GM23248 (cell line): ENCODE measurements at regions not wholly inside any gene's neighbourhood (a gene's known extent, or its start where the extent isn't known, plus 50 kb on each side); places are given as distances from the start of the nearest gene placed in this dataset.

Experiments
- DNase-seq: peaks from one replicate; pipeline ENCODE4 v3.0.0-alpha.2; 2015
- H2AFZ ChIP-seq: fragments of 200-600 bp; sonication (generic); 2 replicates; pipeline ENCODE4 v1.6.1; 2016; ENCODE audit warnings: antibody characterized with exemption
- H3F3A ChIP-seq: fragments of 200-600 bp; sonication (generic); 2 replicates; pipeline ENCODE4 v1.6.1; 2016; ENCODE audit warnings: mild to moderate bottlenecking, antibody characterized with exemption, mixed run types; ENCODE audit not compliant: insufficient read depth
- H3K27ac ChIP-seq: fragments of 200-600 bp; sonication (generic); 2 replicates; pipeline ENCODE4 v1.5.1; 2016; ENCODE audit warnings: mild to moderate bottlenecking
- H3K27me3 ChIP-seq: fragments of 200-600 bp; sonication (generic); replicated peaks from 2 replicates; pipeline ENCODE4 v1.6.1; 2016; ENCODE audit warnings: mild to moderate bottlenecking; ENCODE audit not compliant: insufficient read depth
- H3K36me3 ChIP-seq: fragments of 200-600 bp; sonication (generic); 2 replicates; pipeline ENCODE4 v1.6.1; 2016; ENCODE audit warnings: low read depth, mild to moderate bottlenecking
- H3K4me1 ChIP-seq: fragments of 200-600 bp; sonication (generic); 2 replicates; pipeline ENCODE4 v1.6.1; 2016; ENCODE audit warnings: mild to moderate bottlenecking; ENCODE audit not compliant: insufficient read depth
- H3K4me2 ChIP-seq: fragments of 200-600 bp; sonication (generic); one replicate; pipeline ENCODE4 v1.6.1; 2016; ENCODE audit warnings: mild to moderate bottlenecking; ENCODE audit not compliant: unreplicated experiment
- H3K4me3 ChIP-seq: fragments of 200-600 bp; sonication (generic); 2 replicates; pipeline ENCODE4 v1.5.1; 2016; ENCODE audit warnings: mild to moderate bottlenecking
- H3K79me2 ChIP-seq: fragments of 200-600 bp; sonication (generic); 2 replicates; pipeline ENCODE4 v1.6.1; 2016; ENCODE audit warnings: mild to moderate bottlenecking; ENCODE audit not compliant: insufficient read depth
- H3K9ac ChIP-seq: fragments of 200-600 bp; sonication (generic); 2 replicates; pipeline ENCODE4 v1.6.1; 2016; ENCODE audit warnings: mild to moderate bottlenecking
- H3K9me2 ChIP-seq: fragments of 200-600 bp; sonication (generic); 2 replicates; pipeline ENCODE4 v1.6.1; 2016; ENCODE audit warnings: mixed run types, mild to moderate bottlenecking, moderate library complexity; ENCODE audit not compliant: insufficient read depth
- H3K9me3 ChIP-seq: fragments of 200-600 bp; sonication (generic); one replicate; pipeline ENCODE4 v1.6.1; 2017; ENCODE audit warnings: low read depth
- H4K20me1 ChIP-seq: fragments of 200-600 bp; sonication (generic); 2 replicates; pipeline ENCODE4 v1.6.0; 2016; ENCODE audit not compliant: insufficient read depth
- EZH2 ChIP-seq: fragments of 200-600 bp; sonication (generic); IDR thresholded peaks from 2 replicates; pipeline ENCODE4 v1.6.1; 2018; ENCODE audit warnings: antibody characterized with exemption, mild to moderate bottlenecking; ENCODE audit not compliant: insufficient read depth, poor library complexity, severe bottlenecking
- EZH2phosphoT487 ChIP-seq: fragments of 200-600 bp; sonication (generic); IDR thresholded peaks from 2 replicates; pipeline ENCODE4 v1.6.1; 2018; ENCODE audit warnings: antibody characterized with exemption, moderate library complexity, mild to moderate bottlenecking, low read depth; ENCODE audit not compliant: insufficient read depth
- WGBS, 2 experiments: methylation state at CpG; one replicate each; pipeline ENCODE4 v1.1.6; 2015 to 2017; ENCODE audit warnings: low lambda C conversion rate in 2 of 2, low coverage in 1 of 2; ENCODE audit errors: missing lambda C conversion rate in 2 of 2; 5-methylcytosine and 5-hydroxymethylcytosine counted together
- in situ Hi-C: fragments of 300-500 bp; cut with MboI; formaldehyde crosslinking; loops from 2 replicates; pipeline ENCODE4 v1.15.0; 2020

DNA sequence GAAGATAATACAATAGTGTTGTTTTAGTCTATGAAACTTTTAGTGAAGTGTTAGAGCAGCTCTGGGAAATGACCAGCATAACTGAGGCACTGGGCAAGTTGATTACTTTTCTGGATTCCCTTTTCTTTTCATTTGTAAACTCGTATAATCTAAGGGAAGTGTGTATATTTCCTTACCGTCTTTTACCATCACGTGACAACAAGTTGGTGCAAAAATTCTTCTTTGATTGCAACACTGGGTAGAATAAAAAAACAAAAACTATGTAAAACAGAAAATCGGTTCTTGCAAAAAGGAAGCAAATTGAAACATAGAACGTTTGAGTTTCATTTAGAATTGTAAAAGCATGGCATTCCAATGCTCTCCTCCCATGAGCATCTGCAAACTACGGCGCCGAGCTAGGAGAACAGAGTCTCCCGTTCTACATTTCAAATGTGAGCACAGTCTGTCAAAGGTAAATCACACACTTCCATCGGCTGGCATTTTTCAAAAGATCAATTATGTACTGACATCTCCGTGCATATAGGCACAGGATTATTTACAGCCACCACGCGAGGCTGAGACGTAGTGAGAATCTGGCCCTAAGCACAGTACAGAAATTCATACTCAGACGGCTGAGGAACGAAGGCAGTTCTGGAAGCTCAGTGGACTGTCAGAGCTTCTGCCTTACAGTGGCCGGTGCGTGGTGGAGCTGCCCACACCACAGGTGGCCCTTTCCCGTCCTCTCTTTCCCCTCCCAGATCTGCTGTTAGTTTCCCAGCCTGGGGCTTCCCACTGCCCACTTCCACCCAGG lies 314.0 kb downstream of the BMP7 start:
- Histone ChIP-seq H3K79me2 (no peaks in the 10 kb centered on the region), H2AFZ (peak overlapping the region; percentile 57; the same call in 1 of the 2 replicates), H3K36me3 (no peaks in the 10 kb centered on the region), H3K27ac (no peak overlapping the region), H3K27me3 (peaks cover 51% of the 10 kb centered on the region), H3K4me2 (peak overlapping the region; percentile 81), H3K9me2 (no peaks in the 10 kb centered on the region), H3K4me3 (peak overlapping the region; percentile 52), H3K9ac (no peak overlapping the region), H3F3A (no peaks in the 10 kb centered on the region), H3K4me1 (no peaks in the 10 kb centered on the region; the same call in 1 of the 2 replicates), H4K20me1 (no peaks in the 10 kb centered on the region), H3K9me3 (no peaks in the 10 kb centered on the region)
- WGBS, 2 experiments, result 5% methylated on average over 19 of the region's 19 CpGs
- in situ Hi-C loops, result no loop called here
- TF ChIP-seq EZH2phosphoT487 (no peak), EZH2 (no peak)
- peak; percentile 13 for DNase-seq

DNA sequence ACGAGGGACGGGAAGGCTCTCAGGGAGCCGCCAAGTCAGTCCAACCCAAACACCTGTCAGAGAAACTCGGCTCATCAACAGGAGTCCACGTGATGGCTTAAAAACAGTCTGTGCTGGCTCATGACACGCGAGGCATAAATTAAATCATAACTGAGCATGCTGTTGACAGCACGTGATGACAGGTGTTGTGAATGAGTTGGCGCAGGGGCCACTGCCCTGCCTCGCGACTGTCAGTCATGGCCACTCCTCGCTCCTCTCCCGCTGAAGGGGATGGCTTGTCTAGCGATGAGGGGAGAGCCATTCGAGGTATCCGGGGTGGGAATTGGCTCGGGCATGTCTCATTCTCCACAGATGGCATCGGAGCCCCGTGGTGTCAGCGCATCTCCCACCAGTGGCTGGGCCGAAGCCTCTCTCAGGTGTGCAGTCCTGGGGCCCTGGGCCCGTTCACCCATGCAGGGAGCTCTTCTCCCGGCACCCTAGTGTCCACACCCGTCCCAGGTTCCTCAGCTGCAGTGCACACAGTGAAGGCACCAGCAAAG lies 313.3 kb downstream of the BMP7 start:
- Histone ChIP-seq H3K27ac (no peak overlapping the region), H3K4me2 (no peak overlapping the region), H3K79me2 (no peaks in the 10 kb centered on the region), H3K36me3 (no peaks in the 10 kb centered on the region), H2AFZ (peak overlapping the region; percentile 57; the same call in 1 of the 2 replicates), H3K9me3 (no peaks in the 10 kb centered on the region), H4K20me1 (no peaks in the 10 kb centered on the region), H3K4me3 (no peak overlapping the region), H3K9me2 (no peaks in the 10 kb centered on the region), H3F3A (no peaks in the 10 kb centered on the region), H3K27me3 (peaks cover 46% of the 10 kb centered on the region), H3K9ac (no peak overlapping the region), H3K4me1 (no peaks in the 10 kb centered on the region; the same call in 1 of the 2 replicates)
- TF ChIP-seq EZH2 (no peak), EZH2phosphoT487 (no peak)
- 68 to 71% methylated on average over 23 to 24 of the region's 24 CpGs for WGBS, 2 experiments
- in situ Hi-C loops, result no loop called here
- DNase-seq, result no peak

DNA sequence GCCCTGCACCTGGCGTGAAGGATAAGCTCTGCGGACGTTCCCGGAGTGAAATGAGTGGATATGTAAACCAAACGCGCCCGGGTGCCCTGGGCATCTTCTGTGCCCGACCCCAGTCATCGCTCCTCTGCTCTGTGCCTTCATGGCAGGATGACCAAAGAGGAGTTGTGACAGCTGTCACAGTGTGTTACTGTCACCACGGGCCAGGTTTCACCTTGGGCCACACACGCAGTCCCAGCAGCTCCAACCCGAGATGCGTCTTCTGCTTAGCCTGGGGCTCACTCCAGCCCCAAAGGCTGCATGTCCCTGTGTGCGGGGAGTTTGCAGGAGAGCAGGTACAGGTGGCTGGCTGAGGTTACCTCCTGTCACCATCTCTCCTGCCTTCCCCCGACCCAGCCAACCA lies 311.6 kb downstream of the BMP7 start:
- Histone ChIP-seq H3K27me3 (peaks cover 50% of the 10 kb centered on the region), H4K20me1 (no peaks in the 10 kb centered on the region), H3K9ac (no peak overlapping the region), H3K27ac (no peak overlapping the region), H3K9me3 (no peaks in the 10 kb centered on the region), H3K4me3 (no peak overlapping the region), H3F3A (no peaks in the 10 kb centered on the region), H3K4me2 (no peak overlapping the region), H3K79me2 (no peaks in the 10 kb centered on the region), H3K36me3 (no peaks in the 10 kb centered on the region), H3K4me1 (no peaks in the 10 kb centered on the region; the same call in 1 of the 2 replicates), H3K9me2 (no peaks in the 10 kb centered on the region), H2AFZ (no peak overlapping the region)
- TF ChIP-seq EZH2phosphoT487 (no peak), EZH2 (no peak)
- WGBS, 2 experiments, result 78 to 84% methylated on average over 15 of the region's 15 CpGs
- no peak for DNase-seq
- in situ Hi-C loops, result no loop called here

DNA sequence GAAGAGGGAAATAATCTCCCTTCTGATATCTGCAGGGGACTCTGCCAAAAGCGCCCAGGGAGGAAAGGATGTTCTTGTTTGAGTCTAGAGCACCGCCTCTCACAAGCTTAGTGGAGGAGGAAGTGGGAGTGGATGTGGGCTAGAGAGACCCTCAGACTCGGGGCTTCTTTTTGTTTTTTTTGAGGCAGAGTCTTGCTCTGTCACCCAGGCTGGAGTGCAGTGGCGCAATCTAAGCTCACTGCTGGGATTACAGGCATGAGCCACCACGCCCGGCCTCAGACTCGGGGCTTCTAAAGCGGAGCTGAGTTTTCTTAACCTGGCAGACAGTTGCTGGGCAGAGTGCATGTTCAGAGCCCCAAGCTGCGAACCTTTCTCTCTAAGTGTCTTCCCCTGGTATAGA lies 310.8 kb downstream of the BMP7 start:
- DNase-seq, result no peak
- Histone ChIP-seq H3K4me1 (no peaks in the 10 kb centered on the region; the same call in 1 of the 2 replicates), H3K9me2 (no peaks in the 10 kb centered on the region), H3K4me3 (no peak overlapping the region), H3K27ac (no peak overlapping the region), H3K79me2 (no peaks in the 10 kb centered on the region), H3K36me3 (no peaks in the 10 kb centered on the region), H4K20me1 (no peaks in the 10 kb centered on the region), H3K9ac (no peak overlapping the region), H3F3A (no peaks in the 10 kb centered on the region), H2AFZ (no peak overlapping the region), H3K4me2 (no peak overlapping the region), H3K9me3 (no peaks in the 10 kb centered on the region), H3K27me3 (peaks cover 48% of the 10 kb centered on the region)
- TF ChIP-seq EZH2, result no peak
- in situ Hi-C loops, result no loop called here
- WGBS, 2 experiments, result 74 to 81% methylated on average over 7 to 9 of the region's 9 CpGs
